ENCODE measurements at regions not wholly inside any gene's neighbourhood (a gene's known extent, or its start where the extent isn't known, plus 50 kb on each side); places are given as distances from the start of the nearest gene placed in this dataset.

DNA sequence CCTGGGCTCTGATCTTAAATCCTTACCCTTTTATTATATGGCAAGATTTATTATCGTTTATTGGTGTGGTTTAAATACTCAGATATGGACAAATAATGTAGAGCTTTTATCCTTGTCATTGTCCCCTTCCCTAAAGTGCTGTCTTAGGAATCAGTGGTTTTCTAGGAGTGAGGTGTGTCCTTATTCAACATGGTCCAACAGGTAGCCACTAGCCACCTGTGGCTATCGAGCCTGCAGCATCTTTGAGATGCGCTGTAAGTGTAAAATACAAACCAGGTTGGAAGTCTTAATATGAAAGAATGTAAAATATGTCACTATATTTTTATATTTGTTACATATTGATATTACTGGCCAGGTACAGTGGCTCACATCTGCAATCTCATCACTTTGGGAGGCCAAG, 82.4 kb upstream of the BASP1 start:
- no peaks in the 10 kb centered on the region for H3K9me3 ChIP-seq (replicated peaks in 1 of 3)
- TF ChIP-seq POLR2A (IDR thresholded peaks at IDR 0.05): no peak
- TF ChIP-seq, protein P1, sequence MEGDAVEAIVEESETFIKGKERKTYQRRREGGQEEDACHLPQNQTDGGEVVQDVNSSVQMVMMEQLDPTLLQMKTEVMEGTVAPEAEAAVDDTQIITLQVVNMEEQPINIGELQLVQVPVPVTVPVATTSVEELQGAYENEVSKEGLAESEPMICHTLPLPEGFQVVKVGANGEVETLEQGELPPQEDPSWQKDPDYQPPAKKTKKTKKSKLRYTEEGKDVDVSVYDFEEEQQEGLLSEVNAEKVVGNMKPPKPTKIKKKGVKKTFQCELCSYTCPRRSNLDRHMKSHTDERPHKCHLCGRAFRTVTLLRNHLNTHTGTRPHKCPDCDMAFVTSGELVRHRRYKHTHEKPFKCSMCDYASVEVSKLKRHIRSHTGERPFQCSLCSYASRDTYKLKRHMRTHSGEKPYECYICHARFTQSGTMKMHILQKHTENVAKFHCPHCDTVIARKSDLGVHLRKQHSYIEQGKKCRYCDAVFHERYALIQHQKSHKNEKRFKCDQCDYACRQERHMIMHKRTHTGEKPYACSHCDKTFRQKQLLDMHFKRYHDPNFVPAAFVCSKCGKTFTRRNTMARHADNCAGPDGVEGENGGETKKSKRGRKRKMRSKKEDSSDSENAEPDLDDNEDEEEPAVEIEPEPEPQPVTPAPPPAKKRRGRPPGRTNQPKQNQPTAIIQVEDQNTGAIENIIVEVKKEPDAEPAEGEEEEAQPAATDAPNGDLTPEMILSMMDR (IDR thresholded peaks at IDR 0.05): no peak
- H3K4me1 ChIP-seq (replicated peaks in 1 of 2): no peaks in the 10 kb centered on the region
- no peak overlapping the region for H3K27ac ChIP-seq
- DNase-seq: no peak
- no peak overlapping the region for H3K4me3 ChIP-seq
- 87 to 90% (median 88%) methylated on average over 3 of the region's 3 CpGs for WGBS, 4 donors
- intact Hi-C loops (cut with DNase I): no loop called here
- no peaks in the 10 kb centered on the region for H3K36me3 ChIP-seq (replicated peaks in 1 of 2)
- H3K27me3 ChIP-seq: no peaks in the 10 kb centered on the region

DNA sequence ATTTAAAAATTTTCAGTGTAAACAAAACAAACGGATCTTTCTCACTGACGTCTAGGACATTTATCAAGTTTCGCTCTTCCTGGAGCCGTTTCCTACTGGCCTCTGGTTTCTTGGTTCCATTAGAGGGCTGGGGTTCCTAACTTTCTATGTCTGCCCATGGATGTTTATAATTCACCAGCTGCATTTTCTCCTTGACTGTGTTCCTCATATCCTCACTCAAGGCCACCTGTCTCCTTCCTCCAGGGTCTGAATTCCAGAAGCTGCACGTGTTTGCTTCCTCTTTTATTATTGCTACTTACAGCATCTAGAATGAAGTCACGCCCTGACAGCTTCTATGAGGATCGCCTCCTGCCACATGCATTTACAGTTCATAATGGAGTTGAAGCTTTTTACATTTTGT, 74.1 kb upstream of the BASP1 start:
- intact Hi-C loops (cut with DNase I): no loop called here
- H3K4me1 ChIP-seq (replicated peaks in 1 of 2): no peaks in the 10 kb centered on the region
- WGBS, 4 donors: 37 to 48% (median 42%) methylated on average over 7 of the region's 7 CpGs
- no peak overlapping the region for H3K27ac ChIP-seq
- no peaks in the 10 kb centered on the region for H3K9me3 ChIP-seq (replicated peaks in 1 of 3)
- no peak overlapping the region for H3K4me3 ChIP-seq
- no peaks in the 10 kb centered on the region for H3K36me3 ChIP-seq (replicated peaks in 1 of 2)
- DNase-seq: no peak
- H3K27me3 ChIP-seq: no peaks in the 10 kb centered on the region
- no peak for TF ChIP-seq POLR2A (IDR thresholded peaks at IDR 0.05)
- TF ChIP-seq, protein P1 (IDR thresholded peaks at IDR 0.05): no peak

DNA sequence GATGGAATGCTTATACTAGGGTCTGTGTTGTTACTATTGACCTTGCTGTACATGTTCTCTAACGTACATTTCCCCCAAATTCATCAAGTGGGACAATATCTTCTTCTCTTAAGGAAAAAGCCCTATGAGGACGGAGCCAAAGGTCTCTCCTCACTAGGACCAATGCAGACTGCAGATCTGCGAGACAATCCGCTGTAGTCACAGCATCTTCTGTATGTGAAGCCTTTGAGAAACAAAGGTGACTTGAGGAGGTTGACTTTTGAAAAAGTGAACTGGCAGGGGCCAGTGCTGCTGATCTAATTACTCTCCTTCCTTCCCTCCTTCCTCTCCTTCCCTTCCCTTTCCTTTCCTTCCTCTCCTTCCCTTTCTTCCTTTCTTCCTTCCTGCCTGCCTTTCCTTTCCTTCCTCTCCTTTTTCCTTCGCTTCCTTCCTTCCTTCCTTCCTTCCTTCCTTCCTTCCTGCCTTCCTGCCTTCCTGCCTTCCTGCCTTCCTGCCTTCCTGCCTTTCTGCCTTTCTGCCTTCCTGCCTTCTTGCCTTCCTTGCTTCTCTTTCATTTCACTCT, 71.1 kb upstream of the BASP1 start:
- Histone ChIP-seq H3K4me3 (no peak overlapping the region), H3K36me3 (replicated peaks in 1 of 2) (no peaks in the 10 kb centered on the region), H3K4me1 (replicated peaks in 1 of 2) (no peaks in the 10 kb centered on the region), H3K27me3 (no peaks in the 10 kb centered on the region), H3K27ac (no peak overlapping the region), H3K9me3 (replicated peaks in 1 of 3) (no peaks in the 10 kb centered on the region)
- TF ChIP-seq, protein P1 (IDR thresholded peaks at IDR 0.05): no peak
- 80 to 93% (median 91%) methylated on average over 5 of the region's 5 CpGs for WGBS, 4 donors
- DNase-seq: no peak
- intact Hi-C loops (cut with DNase I): no loop called here

DNA sequence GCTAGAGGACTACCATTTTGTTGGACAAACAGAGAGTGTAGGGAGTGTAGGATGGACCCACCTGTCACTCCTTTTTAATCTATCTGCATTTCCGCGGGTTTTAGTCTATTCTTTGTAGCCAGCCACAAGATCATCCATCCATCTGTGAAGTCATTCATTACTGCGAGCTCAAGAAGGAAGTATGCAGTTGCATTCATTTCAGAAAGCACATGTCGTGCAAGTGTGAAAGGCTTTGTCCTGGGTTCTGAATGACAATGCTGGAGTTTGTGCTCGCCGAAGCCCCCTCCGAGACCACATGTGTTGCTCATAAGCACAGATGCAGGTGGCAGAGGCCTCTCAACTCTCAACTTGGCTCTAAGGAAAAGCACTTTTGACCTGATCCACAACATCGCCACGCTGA, 70.3 kb upstream of the BASP1 start:
- H3K27ac ChIP-seq: no peak overlapping the region
- intact Hi-C loops (cut with DNase I): no loop called here
- no peaks in the 10 kb centered on the region for H3K27me3 ChIP-seq
- H3K9me3 ChIP-seq (replicated peaks in 1 of 3): no peaks in the 10 kb centered on the region
- TF ChIP-seq, protein P1 (IDR thresholded peaks at IDR 0.05): no peak
- TF ChIP-seq POLR2A (IDR thresholded peaks at IDR 0.05): no peak
- DNase-seq: no peak
- 76 to 86% (median 85%) methylated on average over 9 of the region's 9 CpGs for WGBS, 4 donors
- H3K4me1 ChIP-seq (replicated peaks in 1 of 2): no peaks in the 10 kb centered on the region
- H3K4me3 ChIP-seq: no peak overlapping the region
- no peaks in the 10 kb centered on the region for H3K36me3 ChIP-seq (replicated peaks in 1 of 2)
